ENCODE measurements at regions not wholly inside any gene's neighbourhood (a gene's known extent, or its start where the extent isn't known, plus 50 kb on each side); places are given as distances from the start of the nearest gene placed in this dataset.

- TF ChIP-seq CTCF (IDR thresholded peaks at IDR 0.05; ENCODE audit: poor library complexity) (no peak), EZH2 (IDR thresholded peaks at IDR 0.05; ENCODE audit: borderline replicate concordance) (no peak), EZH2phosphoT487 (IDR thresholded peaks at IDR 0.05; ENCODE audit: low read depth, severe bottlenecking, unreplicated experiment) (no peak)
Measured at GRCh38 chr11:33543823-33544222, 156.8 kb downstream of the C11orf91 start.

All from hepatocyte (in vitro differentiated cells).